ENCODE measurements at regions not wholly inside any gene's neighbourhood (a gene's known extent, or its start where the extent isn't known, plus 50 kb on each side); places are given as distances from the start of the nearest gene placed in this dataset.

DNA sequence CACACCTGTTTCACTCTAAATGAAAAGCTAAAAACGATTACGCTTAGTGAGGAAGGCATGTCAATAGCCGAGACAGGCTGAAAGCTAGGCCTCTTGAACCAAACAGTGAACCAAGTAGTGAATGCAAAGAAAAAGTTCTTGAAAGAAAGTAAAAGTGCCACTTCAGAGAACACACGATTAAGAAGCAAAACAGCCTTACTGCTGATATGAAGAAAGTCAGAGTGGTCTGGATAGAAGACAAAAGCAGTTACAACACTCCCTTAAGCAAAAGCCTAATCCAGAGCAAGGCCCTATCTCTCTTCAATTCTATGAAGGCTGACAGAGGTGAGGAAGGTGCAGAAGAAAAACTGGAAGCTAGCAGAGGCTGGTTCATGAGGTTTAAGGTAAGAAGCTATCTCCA, 130.7 kb downstream of the SIPA1L2 start:
- TF ChIP-seq, protein P1, sequence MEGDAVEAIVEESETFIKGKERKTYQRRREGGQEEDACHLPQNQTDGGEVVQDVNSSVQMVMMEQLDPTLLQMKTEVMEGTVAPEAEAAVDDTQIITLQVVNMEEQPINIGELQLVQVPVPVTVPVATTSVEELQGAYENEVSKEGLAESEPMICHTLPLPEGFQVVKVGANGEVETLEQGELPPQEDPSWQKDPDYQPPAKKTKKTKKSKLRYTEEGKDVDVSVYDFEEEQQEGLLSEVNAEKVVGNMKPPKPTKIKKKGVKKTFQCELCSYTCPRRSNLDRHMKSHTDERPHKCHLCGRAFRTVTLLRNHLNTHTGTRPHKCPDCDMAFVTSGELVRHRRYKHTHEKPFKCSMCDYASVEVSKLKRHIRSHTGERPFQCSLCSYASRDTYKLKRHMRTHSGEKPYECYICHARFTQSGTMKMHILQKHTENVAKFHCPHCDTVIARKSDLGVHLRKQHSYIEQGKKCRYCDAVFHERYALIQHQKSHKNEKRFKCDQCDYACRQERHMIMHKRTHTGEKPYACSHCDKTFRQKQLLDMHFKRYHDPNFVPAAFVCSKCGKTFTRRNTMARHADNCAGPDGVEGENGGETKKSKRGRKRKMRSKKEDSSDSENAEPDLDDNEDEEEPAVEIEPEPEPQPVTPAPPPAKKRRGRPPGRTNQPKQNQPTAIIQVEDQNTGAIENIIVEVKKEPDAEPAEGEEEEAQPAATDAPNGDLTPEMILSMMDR (IDR thresholded peaks at IDR 0.05; ENCODE audit: control extremely low read depth, extremely low read depth, low read depth, missing control alignments): no peak
- ChIA-PET CTCF (interaction anchor here (1.0 kb wide), 1 partner anchor 45 kb away, joined by 4 read pairs; no protein-coding TSS in a partner anchor), POLR2A (no interaction called here)
- no peak for DNase-seq (ENCODE audit: extremely low spot score)

DNA sequence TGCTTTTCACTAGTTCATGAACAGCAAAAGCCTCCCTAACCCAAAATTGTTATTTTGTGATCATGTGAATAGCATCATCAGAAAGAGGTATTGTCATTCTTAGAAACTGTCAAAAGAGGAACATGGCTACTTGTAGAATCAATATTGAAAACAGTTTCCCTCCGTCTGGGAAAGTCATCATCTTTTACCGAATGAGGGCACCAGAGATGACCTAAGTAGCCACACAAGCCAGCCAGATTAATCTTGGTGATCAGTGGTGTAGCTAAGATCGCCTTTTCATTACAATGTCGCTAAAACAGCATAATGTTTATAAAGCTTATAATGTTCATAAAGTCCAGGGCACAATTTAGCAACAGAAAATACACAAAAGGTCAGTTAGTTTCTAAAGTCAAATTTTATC, 136.1 kb downstream of the SIPA1L2 start:
- TF ChIP-seq, protein P1 (IDR thresholded peaks at IDR 0.05; ENCODE audit: control extremely low read depth, extremely low read depth, low read depth, missing control alignments): no peak
- POLR2A ChIA-PET: interaction anchor here (0.5 kb wide), 1 partner anchor 899 kb away, joined by 6 read pairs; no protein-coding TSS in a partner anchor

DNA sequence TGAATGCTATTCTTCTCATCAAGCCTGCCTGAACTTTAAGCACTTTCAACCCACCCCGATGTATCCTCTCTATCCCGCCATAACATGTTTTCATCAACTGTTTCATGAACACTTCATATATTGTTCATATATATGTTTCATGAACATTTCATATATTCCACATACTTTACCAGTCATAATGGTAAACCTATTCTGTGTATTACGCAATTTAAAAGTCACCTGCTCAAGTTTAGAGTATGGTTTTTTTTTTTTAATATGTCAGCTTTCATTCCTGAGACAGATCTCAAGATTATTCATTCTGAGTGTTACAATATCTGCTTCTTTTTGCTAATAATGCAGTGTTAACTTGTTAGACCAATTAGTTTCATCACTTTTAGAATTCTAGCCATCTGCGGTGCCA, 140.7 kb downstream of the SIPA1L2 start:
- DNase-seq (ENCODE audit: extremely low spot score): no peak
- ChIA-PET POLR2A (no interaction called here), CTCF (no interaction called here)
- TF ChIP-seq, protein P1 (IDR thresholded peaks at IDR 0.05; ENCODE audit: control extremely low read depth, extremely low read depth, low read depth, missing control alignments): no peak

More for the DNA sequence above, 136.1 kb downstream of the SIPA1L2 start:
- CTCF ChIA-PET: interaction anchor here (1.0 kb wide), 1 partner anchor 9 kb away, joined by 3 read pairs; no protein-coding TSS in a partner anchor
- no peak for DNase-seq (ENCODE audit: extremely low spot score)

DNA sequence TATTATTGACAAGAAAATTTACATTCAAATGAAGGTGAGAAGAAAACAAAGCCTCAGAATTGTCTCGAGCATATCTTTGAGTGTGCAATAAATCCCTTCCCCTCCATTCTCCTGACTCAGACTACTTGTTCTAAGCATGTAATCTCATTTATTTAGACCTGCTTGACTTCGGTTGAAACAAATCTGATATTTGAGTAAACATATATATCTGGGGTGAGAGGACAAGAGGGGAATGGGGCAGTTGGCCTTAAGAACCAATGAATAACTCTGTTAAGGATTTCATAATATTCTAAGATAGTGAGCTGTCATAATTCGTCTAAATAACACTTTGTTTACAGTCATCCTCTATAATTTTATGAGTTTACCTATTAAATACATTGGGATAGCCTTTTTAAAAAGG, 142.7 kb downstream of the SIPA1L2 start:
- ChIA-PET POLR2A (no interaction called here), CTCF (no interaction called here)
- TF ChIP-seq, protein P1 (IDR thresholded peaks at IDR 0.05; ENCODE audit: control extremely low read depth, extremely low read depth, low read depth, missing control alignments): no peak
- DNase-seq (ENCODE audit: extremely low spot score): no peak

DNA sequence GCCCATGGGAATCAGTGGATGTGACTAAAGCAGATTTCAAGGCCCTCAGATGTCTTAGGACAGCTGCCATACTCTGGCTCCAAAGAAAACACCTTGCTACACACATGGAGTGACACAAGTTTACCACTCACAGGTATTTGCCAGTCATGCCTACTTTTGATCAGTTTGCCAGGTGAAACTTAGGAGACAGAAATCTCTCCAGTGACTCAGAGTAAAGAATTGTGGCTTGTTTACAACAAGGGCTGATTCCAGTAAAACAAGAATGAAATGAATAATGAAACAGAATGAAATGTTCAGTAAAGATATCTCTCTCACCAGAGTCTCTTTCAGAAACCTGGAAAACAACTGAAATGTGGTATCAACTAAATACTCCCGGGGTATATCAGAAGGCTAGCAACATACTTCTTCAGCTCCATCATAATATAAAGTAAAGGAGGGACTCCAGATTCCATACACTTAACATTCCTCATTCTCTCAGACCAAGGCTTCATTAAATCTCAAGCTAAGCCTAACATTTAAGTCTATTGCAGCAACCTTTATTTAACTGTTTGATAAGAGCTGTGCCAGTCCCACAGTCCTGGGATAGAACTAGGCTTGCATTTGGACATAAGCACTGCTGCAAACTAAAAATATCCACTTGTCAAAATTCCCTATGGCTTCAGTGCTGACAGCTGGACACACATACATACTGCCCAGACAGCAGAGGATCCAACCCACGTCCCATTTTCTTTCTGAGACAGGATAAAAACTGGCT, 143.3 kb downstream of the SIPA1L2 start:
- no peak for DNase-seq (ENCODE audit: extremely low spot score)
- CTCF ChIA-PET: no interaction called here
- TF ChIP-seq, protein P1 (IDR thresholded peaks at IDR 0.05; ENCODE audit: control extremely low read depth, extremely low read depth, low read depth, missing control alignments): no peak
- POLR2A ChIA-PET: no interaction called here

DNA sequence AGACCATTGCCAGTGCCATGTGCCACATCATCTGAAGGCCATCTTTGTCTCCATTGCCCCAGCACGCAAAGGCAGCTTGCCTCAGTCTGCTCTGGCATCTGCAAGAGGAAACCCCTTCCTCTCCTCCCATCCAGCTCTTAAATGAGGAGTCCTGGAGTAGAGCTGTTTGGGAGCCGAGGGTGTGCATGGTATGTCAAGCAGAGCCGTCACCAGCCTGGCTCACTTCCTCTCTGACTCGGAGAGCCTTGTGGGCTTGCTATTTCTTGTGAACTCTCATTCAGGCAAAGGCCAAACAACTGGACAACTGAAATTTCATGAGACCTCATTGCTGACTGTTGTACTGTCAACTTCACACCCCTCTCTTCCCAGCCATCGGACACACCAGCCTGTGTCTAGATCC, 143.9 kb downstream of the SIPA1L2 start:
- no peak for DNase-seq (ENCODE audit: extremely low spot score)
- TF ChIP-seq, protein P1 (IDR thresholded peaks at IDR 0.05; ENCODE audit: control extremely low read depth, extremely low read depth, low read depth, missing control alignments): no peak
- CTCF ChIA-PET: no interaction called here
- POLR2A ChIA-PET: no interaction called here

Measured in GM10248 (cell line).